T-helper 2 cell treated with Interferon-gamma antibody and Interleukin-4, amounts not matched to agents 5 μg/mL and 100 μg/mL, for 36 hours (primary cell): ENCODE measurements at regions not wholly inside any gene's neighbourhood (a gene's known extent, or its start where the extent isn't known, plus 50 kb on each side); places are given as distances from the start of the nearest gene placed in this dataset.
"Not testable (repeated sequence)": the region's sequence is repeated elsewhere in the genome, so short reads cannot be mapped to it uniquely, and the experiment has no call there.

Experiments used
- DNase-seq: peaks from one replicate; pipeline ENCODE4 v3.0.0; 2021; ENCODE audit warnings: low spot score
- H3K27ac Mint-ChIP-seq: one replicate; pipeline ENCODE4 v1.8.0; 2021; ENCODE audit warnings: mild to moderate bottlenecking, mixed read lengths
- H3K27me3 Mint-ChIP-seq: one replicate; pipeline ENCODE4 v1.8.0; 2021; ENCODE audit warnings: low read depth, mixed read lengths
- H3K36me3 Mint-ChIP-seq: one replicate; pipeline ENCODE4 v1.8.0; 2021; ENCODE audit warnings: low read depth, mixed read lengths
- H3K4me1 Mint-ChIP-seq: one replicate; pipeline ENCODE4 v1.8.0; 2021; ENCODE audit warnings: low read depth, mixed read lengths
- H3K4me3 Mint-ChIP-seq: one replicate; pipeline ENCODE4 v1.8.0; 2022; ENCODE audit warnings: mild to moderate bottlenecking, moderate library complexity, mixed read lengths
- H3K9me3 Mint-ChIP-seq: one replicate; pipeline ENCODE4 v1.8.0; 2021; ENCODE audit warnings: mixed read lengths

DNA sequence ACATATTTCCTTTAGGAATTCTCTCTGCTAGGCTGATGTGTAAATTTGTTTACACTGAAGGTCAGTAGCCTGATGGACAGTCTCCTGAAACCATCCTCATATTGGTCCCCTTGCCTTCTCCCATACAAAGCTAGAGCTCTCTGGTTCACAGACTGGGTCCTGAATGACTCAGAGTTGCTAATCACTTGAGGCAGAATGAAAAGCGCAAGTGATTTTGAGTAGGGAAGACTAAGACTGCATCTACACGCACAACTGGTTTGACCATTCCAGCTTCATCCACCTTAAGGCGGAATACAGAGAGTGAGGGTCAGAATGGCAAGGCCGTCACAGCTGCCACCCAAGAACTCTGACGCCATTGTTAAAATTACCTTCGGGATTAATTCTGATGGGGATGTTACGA is 70.2 kb upstream of the KIF26B start:
- H3K4me1 Mint-ChIP-seq, result no peaks in the 10 kb centered on the region
- no peak overlapping the region for H3K4me3 Mint-ChIP-seq
- no peaks in the 10 kb centered on the region for H3K27me3 Mint-ChIP-seq
- no peaks in the 10 kb centered on the region for H3K36me3 Mint-ChIP-seq
- no peaks in the 10 kb centered on the region for H3K9me3 Mint-ChIP-seq
- H3K27ac Mint-ChIP-seq, result no peak overlapping the region
- no peak for DNase-seq

DNA sequence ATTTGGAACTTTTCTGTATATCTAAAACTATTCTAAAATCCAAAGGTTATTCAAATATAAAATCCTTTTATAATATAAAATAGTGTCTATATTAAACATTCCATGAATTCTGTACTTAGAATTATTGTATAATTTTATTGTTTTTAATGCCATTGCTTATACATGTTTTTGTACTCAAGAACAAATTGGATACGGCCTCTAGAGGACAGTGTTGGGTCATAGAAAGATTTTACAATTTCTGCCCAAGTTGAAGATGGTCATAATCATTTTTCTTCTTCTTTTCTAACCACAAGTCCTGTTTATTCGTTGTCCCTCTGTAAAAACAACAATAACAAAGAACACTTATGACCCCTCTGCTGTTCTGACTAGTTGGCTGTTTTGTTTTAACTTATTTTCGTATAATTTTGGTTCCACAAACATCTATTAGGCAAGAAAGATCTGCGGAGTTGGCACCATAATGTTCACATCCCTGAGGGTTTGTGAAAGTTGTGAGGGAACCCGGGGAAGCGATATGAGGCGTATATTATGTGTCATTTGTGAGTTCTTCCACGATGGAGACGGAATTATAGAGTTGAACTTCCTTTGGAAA is 75.7 kb upstream of the KIF26B start:
- DNase-seq, result no peak
- Mint-ChIP-seq H3K36me3 (no peaks in the 10 kb centered on the region), H3K4me3 (no peak overlapping the region), H3K27me3 (no peaks in the 10 kb centered on the region), H3K9me3 (no peaks in the 10 kb centered on the region), H3K27ac (no peak overlapping the region), H3K4me1 (no peaks in the 10 kb centered on the region)

DNA sequence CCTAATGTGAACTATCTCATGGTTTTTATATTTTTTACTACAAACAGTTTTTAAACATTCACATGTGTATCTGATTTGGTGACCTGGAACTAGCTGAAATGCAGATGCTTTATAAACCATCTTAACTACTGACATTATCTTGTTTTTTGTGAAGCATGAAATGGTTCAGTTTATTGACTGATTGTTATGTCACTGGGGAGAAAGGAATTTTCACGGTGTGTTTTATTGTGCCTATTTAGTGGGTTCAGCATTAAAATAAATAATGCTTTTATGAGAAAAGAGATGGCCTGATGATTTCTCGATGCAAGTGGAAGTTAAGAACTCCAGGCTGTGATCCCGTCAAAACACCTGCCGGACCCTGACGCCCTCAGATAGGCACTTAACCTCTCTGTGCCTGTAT is 79.9 kb upstream of the KIF26B start:
- no peaks in the 10 kb centered on the region for H3K27me3 Mint-ChIP-seq
- H3K9me3 Mint-ChIP-seq, result no peaks in the 10 kb centered on the region
- no peak overlapping the region for H3K4me3 Mint-ChIP-seq
- H3K27ac Mint-ChIP-seq, result no peak overlapping the region
- no peak for DNase-seq
- H3K4me1 Mint-ChIP-seq, result no peaks in the 10 kb centered on the region
- H3K36me3 Mint-ChIP-seq, result no peaks in the 10 kb centered on the region

DNA sequence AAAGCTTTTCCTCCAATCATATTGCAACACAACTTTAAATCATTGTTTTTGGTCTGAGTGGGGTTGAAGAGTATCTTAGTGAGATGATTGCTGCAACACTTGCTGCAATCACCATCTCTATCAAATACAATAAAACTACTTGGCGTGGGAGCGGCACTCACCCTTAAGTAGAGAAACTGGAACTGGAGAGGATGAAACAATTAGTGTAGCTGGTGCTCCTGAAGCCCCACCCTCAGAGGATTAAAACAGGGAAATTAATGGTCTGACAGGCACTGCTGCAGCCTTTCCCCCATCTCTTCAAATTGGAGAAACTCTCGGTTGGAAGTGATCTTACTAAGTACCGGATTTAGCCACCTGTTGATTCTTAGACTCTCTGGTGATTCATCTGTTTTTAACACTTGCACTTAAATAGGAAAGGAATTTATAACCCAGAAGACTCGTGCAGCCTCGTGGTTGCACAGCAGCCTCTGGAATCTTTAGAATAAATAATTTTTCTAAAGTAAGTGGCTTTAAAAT is 80.5 kb upstream of the KIF26B start:
- H3K4me3 Mint-ChIP-seq, result no peak overlapping the region
- H3K27ac Mint-ChIP-seq, result no peak overlapping the region
- H3K36me3 Mint-ChIP-seq, result no peaks in the 10 kb centered on the region
- H3K27me3 Mint-ChIP-seq, result no peaks in the 10 kb centered on the region
- H3K4me1 Mint-ChIP-seq, result no peaks in the 10 kb centered on the region
- no peak for DNase-seq
- H3K9me3 Mint-ChIP-seq, result no peaks in the 10 kb centered on the region

DNA sequence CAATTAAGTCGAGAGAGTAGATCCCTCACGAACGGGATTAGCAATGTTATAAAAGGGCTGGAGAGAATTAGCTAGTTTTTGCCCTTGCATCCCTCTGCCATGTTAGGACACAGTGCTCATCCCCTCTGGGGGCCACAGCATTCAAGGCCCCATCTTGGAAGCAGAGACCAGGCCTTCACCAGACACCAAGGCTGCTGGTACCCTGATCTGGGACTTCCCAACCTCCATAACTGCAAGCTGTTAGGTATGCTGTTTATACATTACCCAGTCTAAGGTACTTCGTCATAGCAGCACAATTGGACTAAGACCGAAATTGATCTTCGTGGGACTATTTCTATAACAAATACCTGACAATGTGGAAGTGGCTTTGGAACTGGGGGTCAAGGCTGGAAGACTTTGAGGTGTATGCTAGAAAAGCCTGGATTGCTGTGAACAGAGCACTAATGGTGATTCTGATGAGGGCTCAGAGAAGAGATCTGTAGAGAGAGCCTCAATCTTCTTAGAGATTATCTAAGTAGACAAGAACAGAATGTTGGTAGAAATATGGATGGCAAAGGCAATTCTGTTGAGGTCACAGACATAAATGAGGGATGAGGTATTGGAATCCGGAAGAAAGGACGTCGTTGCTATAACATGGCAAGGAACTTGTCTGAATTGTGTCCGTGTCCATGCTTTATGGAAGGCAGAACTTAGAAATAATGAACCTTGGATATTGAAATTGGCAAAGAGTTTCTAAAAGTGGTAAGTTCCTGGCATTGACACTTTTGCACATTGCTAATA is 83.8 kb upstream of the KIF26B start:
- Mint-ChIP-seq H3K9me3 (no peaks in the 10 kb centered on the region), H3K36me3 (no peaks in the 10 kb centered on the region), H3K4me1 (no peaks in the 10 kb centered on the region), H3K27ac (no peak overlapping the region), H3K4me3 (no peak overlapping the region), H3K27me3 (no peaks in the 10 kb centered on the region)
- DNase-seq, result no peak

DNA sequence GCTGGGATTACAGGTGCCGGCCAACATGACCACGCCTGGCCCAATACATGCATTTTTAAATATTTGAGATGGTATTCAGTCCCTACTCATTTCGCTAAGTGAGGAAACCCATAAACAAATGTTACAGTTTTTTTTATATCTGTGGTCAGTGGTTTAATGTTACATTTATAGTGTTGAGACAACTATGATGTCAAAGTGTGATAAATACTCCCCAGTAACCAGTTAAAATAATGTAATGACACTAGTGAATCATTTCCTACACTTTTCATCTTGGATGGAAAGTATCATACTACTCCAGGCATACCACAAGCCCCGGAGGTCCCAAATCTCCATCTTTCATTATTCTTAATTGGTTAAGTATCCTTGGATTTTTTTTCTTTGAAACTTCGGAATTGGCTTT is 87.5 kb upstream of the KIF26B start:
- Mint-ChIP-seq H3K9me3 (no peaks in the 10 kb centered on the region), H3K4me1 (no peaks in the 10 kb centered on the region), H3K27me3 (no peaks in the 10 kb centered on the region), H3K36me3 (no peaks in the 10 kb centered on the region), H3K4me3 (no peak overlapping the region), H3K27ac (no peak overlapping the region)
- DNase-seq, result no peak

DNA sequence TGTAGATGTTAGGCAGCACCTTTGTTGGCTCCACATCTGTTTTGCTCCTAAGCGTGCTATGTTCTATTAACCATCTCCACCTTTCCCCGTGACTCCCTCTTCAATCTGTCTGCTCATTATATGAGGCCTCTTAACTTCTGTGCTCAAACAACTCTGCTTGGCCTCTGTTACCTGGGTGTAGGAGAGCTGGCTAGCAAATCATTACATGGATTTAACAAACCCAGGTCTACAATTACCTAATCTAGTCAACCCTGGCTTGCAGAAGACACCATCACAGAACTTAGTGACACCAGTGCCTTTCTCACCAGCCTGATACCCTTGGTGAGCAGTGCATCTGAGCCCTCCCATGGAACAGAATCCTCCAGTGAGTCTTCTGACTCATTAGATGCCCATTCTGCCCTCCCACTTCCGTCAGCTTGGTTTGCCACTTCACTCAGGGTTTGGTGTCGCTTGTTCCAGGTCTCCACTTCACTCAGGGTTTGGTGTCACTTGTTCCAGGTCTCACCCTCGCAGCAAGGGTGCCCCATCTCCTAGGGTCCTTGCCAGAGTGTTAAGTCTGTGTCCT is 92.0 kb upstream of the KIF26B start:
- no peak for DNase-seq
- Mint-ChIP-seq H3K27ac (no peak overlapping the region), H3K4me1 (no peaks in the 10 kb centered on the region), H3K4me3 (no peak overlapping the region), H3K27me3 (peaks cover 10% of the 10 kb centered on the region), H3K36me3 (no peaks in the 10 kb centered on the region), H3K9me3 (no peaks in the 10 kb centered on the region)

DNA sequence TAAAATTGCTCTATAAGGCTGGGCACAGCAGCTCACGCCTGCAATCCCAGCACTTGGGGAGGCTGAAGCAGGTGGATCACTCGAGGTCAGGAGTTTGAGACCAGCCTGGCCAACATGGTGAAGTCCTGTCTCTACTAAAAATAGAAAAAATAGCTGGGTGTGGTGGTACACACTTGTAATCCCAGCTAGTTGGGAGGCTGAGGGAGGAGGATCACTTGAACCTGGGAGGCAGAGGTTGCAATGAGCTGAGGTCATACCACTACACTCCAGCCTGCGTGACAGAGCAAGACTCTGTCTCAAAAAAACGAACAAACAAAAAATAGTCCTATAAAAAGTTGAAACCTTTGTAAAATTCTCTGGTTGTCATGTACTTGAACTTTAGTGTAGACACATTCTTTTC is 93.0 kb upstream of the KIF26B start:
- DNase-seq, H3K27ac Mint-ChIP-seq, H3K36me3 Mint-ChIP-seq, H3K4me1 Mint-ChIP-seq, H3K4me3 Mint-ChIP-seq, H3K9me3 Mint-ChIP-seq: not testable (repeated sequence)
- H3K27me3 Mint-ChIP-seq, result peaks cover 10% of the 10 kb centered on the region

DNA sequence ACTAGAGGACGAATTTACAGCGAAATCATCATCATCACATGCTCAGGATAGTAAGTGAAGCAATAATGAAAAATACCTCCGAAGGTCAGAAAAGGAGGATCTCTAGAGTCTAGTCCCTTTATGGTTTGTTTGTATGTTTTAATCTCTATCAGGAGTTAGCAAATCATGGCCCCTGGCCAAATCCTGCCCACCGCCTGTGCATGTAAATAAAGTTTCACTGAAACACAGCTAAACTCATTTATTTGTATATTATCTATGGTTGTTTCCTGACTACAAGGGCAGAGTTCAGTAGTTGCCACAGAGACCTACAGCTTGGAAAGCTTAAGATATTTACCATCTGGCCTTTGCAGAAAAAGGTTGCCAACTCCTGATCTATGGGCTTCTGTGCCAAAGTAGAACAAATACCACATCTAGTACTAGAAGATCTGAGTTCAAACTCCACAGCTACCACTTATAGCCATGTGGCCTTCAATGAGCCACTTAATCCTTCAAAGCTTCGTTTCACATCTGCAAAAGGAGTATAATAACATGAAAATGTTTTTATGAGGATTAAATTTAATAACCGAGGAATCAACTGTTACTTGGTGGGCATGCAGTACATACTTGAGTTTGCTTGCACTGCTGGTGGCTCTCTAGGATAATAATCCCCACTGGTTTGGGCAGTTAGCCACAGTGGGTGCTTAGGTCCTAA is 94.0 kb upstream of the KIF26B start:
- Mint-ChIP-seq H3K9me3 (no peaks in the 10 kb centered on the region), H3K36me3 (no peaks in the 10 kb centered on the region), H3K4me3 (no peak overlapping the region), H3K27ac (no peak overlapping the region), H3K4me1 (no peaks in the 10 kb centered on the region), H3K27me3 (peaks cover 10% of the 10 kb centered on the region)
- DNase-seq, result no peak

DNA sequence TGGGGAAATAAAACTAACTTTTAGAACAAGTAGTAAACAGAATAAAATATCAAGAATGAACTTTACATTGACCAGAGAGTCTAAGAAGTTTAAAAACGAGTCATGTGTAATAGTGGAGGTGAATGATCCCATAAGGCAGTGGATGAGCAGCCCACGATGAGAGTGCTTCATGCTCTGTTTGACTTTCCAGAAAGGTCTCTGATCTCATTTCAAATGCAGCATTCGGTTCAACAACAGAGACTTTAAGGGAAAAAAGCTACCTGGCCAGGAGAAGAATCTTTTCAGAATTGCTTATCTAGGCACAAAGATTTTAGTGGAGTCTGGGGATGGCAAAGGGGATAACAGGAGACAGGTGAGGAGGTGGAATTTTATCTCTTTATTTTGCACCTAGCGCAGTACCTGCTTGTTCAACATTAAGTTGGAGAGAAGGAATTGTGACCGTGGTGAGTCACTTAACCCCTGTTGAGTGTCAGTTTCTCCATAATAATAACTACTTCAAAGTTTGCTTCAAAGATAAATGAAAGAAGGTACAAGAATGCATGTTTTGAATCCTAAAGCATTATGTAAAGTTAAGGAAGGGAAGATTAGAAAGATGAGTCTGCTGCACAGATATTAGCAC is 94.9 kb upstream of the KIF26B start:
- no peak for DNase-seq
- Mint-ChIP-seq H3K4me3 (no peak overlapping the region), H3K27ac (no peak overlapping the region), H3K27me3 (peaks cover 10% of the 10 kb centered on the region), H3K9me3 (no peaks in the 10 kb centered on the region), H3K36me3 (no peaks in the 10 kb centered on the region), H3K4me1 (no peaks in the 10 kb centered on the region)

DNA sequence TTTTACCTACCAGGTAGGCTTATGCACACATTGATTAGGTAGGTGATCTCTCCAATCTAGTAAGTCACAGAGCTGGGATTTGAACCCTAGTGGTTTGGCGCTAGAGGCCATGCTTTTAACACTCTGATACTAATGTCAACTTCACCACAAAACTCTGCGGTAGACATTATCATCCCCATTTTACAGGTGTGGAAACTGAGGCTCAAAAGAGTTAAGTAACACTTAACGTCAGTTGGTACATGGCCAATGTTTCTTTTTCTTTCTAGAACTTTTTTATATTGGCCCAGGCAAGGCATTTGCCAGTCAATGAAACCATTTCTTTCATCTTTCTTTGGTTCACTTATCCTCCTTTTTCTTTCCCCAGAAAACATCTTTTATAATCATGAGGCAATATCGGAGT is 95.9 kb upstream of the KIF26B start:
- Mint-ChIP-seq H3K36me3 (no peaks in the 10 kb centered on the region), H3K9me3 (no peaks in the 10 kb centered on the region), H3K27me3 (peaks cover 10% of the 10 kb centered on the region), H3K4me1 (peaks cover 7% of the 10 kb centered on the region), H3K4me3 (no peak overlapping the region), H3K27ac (no peak overlapping the region)
- no peak for DNase-seq

DNA sequence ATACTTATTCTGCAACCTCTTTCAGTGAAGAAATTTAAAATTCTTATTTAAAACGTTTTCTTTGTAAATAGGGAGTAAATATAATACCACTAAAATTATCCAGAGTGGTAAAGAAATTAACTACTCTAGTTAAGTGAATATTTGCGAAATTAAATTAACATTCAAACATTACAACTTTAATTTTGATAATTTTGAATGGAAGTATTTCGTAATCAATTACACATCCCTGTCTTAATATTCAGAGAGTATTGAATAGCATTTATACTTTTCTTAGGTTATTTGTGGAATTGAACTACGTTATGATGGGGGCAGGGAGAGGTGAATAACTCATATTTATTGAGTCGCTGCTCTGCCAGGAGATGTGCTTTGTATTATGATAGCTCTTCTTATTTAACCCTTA is 96.3 kb upstream of the KIF26B start:
- Mint-ChIP-seq H3K27me3 (peaks cover 10% of the 10 kb centered on the region), H3K4me1 (peaks cover 7% of the 10 kb centered on the region), H3K27ac (no peak overlapping the region), H3K36me3 (no peaks in the 10 kb centered on the region), H3K9me3 (no peaks in the 10 kb centered on the region), H3K4me3 (no peak overlapping the region)
- no peak for DNase-seq

DNA sequence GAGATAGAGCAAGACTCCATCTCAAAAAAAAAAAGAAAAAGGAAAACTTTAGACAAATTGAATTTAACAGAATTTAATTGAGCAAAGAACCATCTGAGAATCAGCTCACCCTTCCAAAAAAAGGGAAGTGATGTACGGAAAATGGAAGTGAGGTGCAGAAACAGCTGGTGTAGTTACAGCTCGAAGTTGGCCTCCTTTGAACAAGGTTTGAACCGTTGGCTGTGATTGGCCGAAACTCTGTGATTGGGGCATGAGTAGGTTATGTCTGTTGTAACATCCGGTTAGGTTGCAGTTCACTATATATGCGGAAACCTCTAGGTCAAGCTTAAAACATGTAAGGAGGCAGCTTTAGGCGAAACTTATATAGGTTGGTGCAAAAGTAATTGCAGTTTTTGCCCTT is 97.9 kb upstream of the KIF26B start:
- no peak overlapping the region for H3K27ac Mint-ChIP-seq
- H3K4me1 Mint-ChIP-seq, result peaks cover 17% of the 10 kb centered on the region
- H3K36me3 Mint-ChIP-seq, result no peaks in the 10 kb centered on the region
- no peak for DNase-seq
- peaks cover 10% of the 10 kb centered on the region for H3K27me3 Mint-ChIP-seq
- no peaks in the 10 kb centered on the region for H3K9me3 Mint-ChIP-seq
- no peak overlapping the region for H3K4me3 Mint-ChIP-seq

DNA sequence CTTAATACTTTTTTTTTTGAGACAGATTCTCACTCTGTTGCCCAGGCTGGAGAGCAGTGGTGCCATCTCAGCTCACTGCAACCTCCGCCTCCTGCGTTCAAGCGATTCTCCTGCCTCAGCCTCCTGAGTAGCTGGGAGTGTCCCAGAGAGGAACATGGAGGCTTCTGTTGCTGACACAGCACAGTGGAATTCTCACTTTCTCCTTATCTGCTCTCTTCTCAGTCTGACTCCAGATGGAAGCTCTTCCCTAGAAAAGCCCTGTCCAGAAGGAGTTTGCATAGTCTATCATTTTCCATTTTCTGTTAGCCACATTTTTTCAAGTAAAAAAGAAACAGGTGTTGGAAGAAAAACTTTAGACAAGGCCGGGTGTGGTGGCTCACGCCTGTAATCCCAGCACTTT is 98.5 kb upstream of the KIF26B start:
- not testable (repeated sequence) for H3K36me3 Mint-ChIP-seq, H3K9me3 Mint-ChIP-seq, H3K4me3 Mint-ChIP-seq, DNase-seq, H3K27ac Mint-ChIP-seq
- peaks cover 23% of the 10 kb centered on the region for H3K4me1 Mint-ChIP-seq
- peaks cover 10% of the 10 kb centered on the region for H3K27me3 Mint-ChIP-seq
